IMR-90 (cell line): ENCODE measurements at regions not wholly inside any gene's neighbourhood (a gene's known extent, or its start where the extent isn't known, plus 50 kb on each side); places are given as distances from the start of the nearest gene placed in this dataset.

Source experiments
- ATAC-seq: fragments of 200-7000 bp; cut with Tn5 transposase; 2 replicates; pipeline ENCODE4 v1.9.1; 2020; ENCODE audit warnings: low read depth, mild to moderate bottlenecking, moderate library complexity
- BruUV-seq: library from RNA; stranded (reverse); fragments of 400-500 nt; replicated peaks from 2 replicates; lab custom pipeline; 2021; lab: Mats Ljungman, UMichigan
- CTCF ChIA-PET: fragments of 300-600 bp; formaldehyde crosslinking; extraction: SDS; loops from one replicate; lab custom pipeline; 2021; ENCODE audit warnings: antibody characterized with exemption; lab: Yijun Ruan, JAX
- POLR2A ChIA-PET: fragments of 300-600 bp; sonication (Branson Sonifier 250); formaldehyde crosslinking; loops from one replicate; lab custom pipeline; 2022; ENCODE audit warnings: antibody characterized with exemption; ENCODE audit not compliant: unreplicated experiment; lab: Charles Lee
- DNase-seq: peaks from one replicate; pipeline ENCODE4 v3.0.0; 2013
- H2AFZ ChIP-seq: replicated peaks from 2 replicates; pipeline ENCODE3; 2013; ENCODE audit warnings: low read length, mild to moderate bottlenecking; ENCODE audit not compliant: poor library complexity
- H2AK5ac ChIP-seq: 2 replicates; pipeline ENCODE4 v1.6.1; 2013; ENCODE audit warnings: low read depth, low read length, inconsistent platforms
- H2AK9ac ChIP-seq: replicated peaks from 2 replicates; pipeline ENCODE3; 2013; ENCODE audit warnings: mild to moderate bottlenecking, low read depth, low read length, moderate library complexity; ENCODE audit not compliant: poor library complexity
- H2BK120ac ChIP-seq: 2 replicates; pipeline ENCODE4 v1.6.1; 2013; ENCODE audit warnings: low read depth, low read length, inconsistent platforms
- H2BK15ac ChIP-seq: 3 replicates; pipeline ENCODE4 v1.6.1; 2013; ENCODE audit warnings: low read depth, low read length, inconsistent platforms
- H2BK20ac ChIP-seq: 2 replicates; pipeline ENCODE4 v1.6.1; 2013; ENCODE audit warnings: low read depth, mild to moderate bottlenecking, inconsistent platforms, low read length, moderate library complexity
- H2BK5ac ChIP-seq: 2 replicates; pipeline ENCODE4 v1.6.1; 2013; ENCODE audit warnings: mild to moderate bottlenecking, low read depth, low read length, inconsistent platforms; ENCODE audit not compliant: poor library complexity, severe bottlenecking
- H3K14ac ChIP-seq: replicated peaks from 2 replicates; pipeline ENCODE4 v1.6.1; 2013; ENCODE audit warnings: low read depth, low read length, inconsistent platforms
- H3K18ac ChIP-seq: 2 replicates; pipeline ENCODE4 v1.6.1; 2013; ENCODE audit warnings: low read depth, low read length, control low read depth
- H3K23ac ChIP-seq: 2 replicates; pipeline ENCODE4 v1.6.1; 2013; ENCODE audit warnings: low read depth, low read length, inconsistent platforms
- H3K27ac ChIP-seq: 2 replicates; pipeline ENCODE4 v1.5.1; 2013; ENCODE audit warnings: mild to moderate bottlenecking, control low read depth, low read length; ENCODE audit not compliant: insufficient read depth
- H3K27me3 ChIP-seq: 2 replicates; pipeline ENCODE4 v1.6.1; 2013; ENCODE audit warnings: low read length; ENCODE audit not compliant: control insufficient read depth, insufficient read depth
- H3K36me3 ChIP-seq: 2 replicates; pipeline ENCODE4 v1.6.1; 2013; ENCODE audit warnings: low read length, mixed read lengths; ENCODE audit not compliant: control insufficient read depth, insufficient read depth
- H3K4ac ChIP-seq: 2 replicates; pipeline ENCODE4 v1.6.1; 2013; ENCODE audit warnings: low read depth, low read length, inconsistent platforms
- H3K4me1 ChIP-seq: 2 replicates; pipeline ENCODE4 v1.6.1; 2013; ENCODE audit warnings: low read length, mixed read lengths; ENCODE audit not compliant: control insufficient read depth, insufficient read depth
- H3K4me2 ChIP-seq: 2 replicates; pipeline ENCODE4 v1.6.1; 2013; ENCODE audit warnings: low read depth, mild to moderate bottlenecking, control low read depth, low read length, moderate library complexity
- H3K4me3 ChIP-seq: 2 replicates; pipeline ENCODE4 v1.5.1; 2013; ENCODE audit warnings: low read depth, mild to moderate bottlenecking, control low read depth, low read length, moderate library complexity; ENCODE audit not compliant: insufficient read depth
- H3K56ac ChIP-seq: 2 replicates; pipeline ENCODE4 v1.6.1; 2013; ENCODE audit warnings: low read length, inconsistent platforms; ENCODE audit not compliant: insufficient read depth; ENCODE audit errors: extremely low read depth
- H3K79me1 ChIP-seq, 2 experiments: 2 replicates each; pipeline ENCODE4 v1.6.1; 2013; ENCODE audit warnings: low read length in 2 of 2, inconsistent platforms in 1 of 2, low read depth in 1 of 2
- H3K9ac ChIP-seq: 2 replicates; pipeline ENCODE4 v1.6.1; 2013; ENCODE audit warnings: low read depth, low read length, control low read depth
- H3K9me1 ChIP-seq: 2 replicates; pipeline ENCODE4 v1.6.1; 2013; ENCODE audit warnings: low read length, inconsistent platforms; ENCODE audit not compliant: insufficient read depth
- H3K9me3 ChIP-seq: 2 replicates; pipeline ENCODE4 v1.6.1; 2013; ENCODE audit warnings: low read length; ENCODE audit not compliant: control insufficient read depth, insufficient read depth
- H4K20me1 ChIP-seq: 2 replicates; pipeline ENCODE4 v1.6.1; 2013; ENCODE audit warnings: low read length, inconsistent platforms; ENCODE audit not compliant: insufficient read depth
- H4K5ac ChIP-seq: 2 replicates; pipeline ENCODE4 v1.6.1; 2013; ENCODE audit warnings: mild to moderate bottlenecking, low read depth, low read length, control low read depth
- H4K8ac ChIP-seq, 2 experiments: 2 replicates each; pipeline ENCODE4 v1.6.1; 2013; ENCODE audit warnings: low read depth in 2 of 2, low read length in 2 of 2, control low read depth in 1 of 2, inconsistent platforms in 1 of 2
- H4K91ac ChIP-seq: 2 replicates; pipeline ENCODE4 v1.6.1; 2013; ENCODE audit warnings: low read depth, low read length, inconsistent platforms; ENCODE audit not compliant: insufficient read depth
- CHD1 ChIP-seq: IDR thresholded peaks from 2 replicates; pipeline ENCODE4 v1.6.1; 2012; ENCODE audit warnings: low read depth, low read length, improper control_type of control experiment
- MAFK ChIP-seq: IDR thresholded peaks from 2 replicates; pipeline ENCODE4 v1.6.1; 2012; ENCODE audit warnings: low read depth, low read length, improper control_type of control experiment
- WGBS, 2 experiments: methylation state at CpG; one replicate each; pipeline versions ENCODE4 v1.1.5 to v1.1.7; 2013; ENCODE audit warnings: missing lambda C conversion rate in 2 of 2; ENCODE audit not compliant: insufficient read length in 1 of 2; ENCODE audit errors: extremely low coverage in 2 of 2; 5-methylcytosine and 5-hydroxymethylcytosine counted together
- dilution Hi-C: fragments of 300-500 bp; cut with HindIII; formaldehyde crosslinking; loops from one replicate; pipeline ENCODE4 v1.14.3; 2018; ENCODE audit warnings: low sequenced_read_pairs; ENCODE audit not compliant: unreplicated experiment
- in situ Hi-C: fragments of 300-500 bp; cut with MboI; formaldehyde crosslinking; loops from 3 replicates; pipeline ENCODE4 v1.14.3; 2019; ENCODE audit warnings: low sequenced_read_pairs, inconsistent platforms, mixed read lengths
- intact Hi-C: fragments of 100-400 bp; cut with micrococcal nuclease; formaldehyde crosslinking; loops from 2 replicates; pipeline ENCODE4 v1.10.0; 2022

DNA sequence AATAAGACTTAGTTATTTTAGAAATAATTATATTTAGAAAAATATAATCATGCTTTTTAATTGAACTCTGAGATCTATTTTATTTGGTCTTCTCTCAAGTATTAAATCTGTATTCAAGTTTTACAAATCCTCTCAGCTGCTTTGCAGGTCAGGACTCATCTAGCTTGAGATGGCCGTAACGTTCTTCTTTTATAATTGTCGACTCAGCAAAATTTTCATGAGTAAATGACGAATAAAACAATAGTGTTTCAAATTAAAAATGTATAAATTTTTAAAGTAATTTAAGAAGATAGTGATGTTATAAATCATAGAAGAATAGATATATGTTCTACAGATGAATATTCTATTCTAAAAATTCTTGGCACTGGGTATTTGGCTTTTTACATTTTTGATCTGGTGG is 957.1 kb upstream of the EYS start:
- H2BK15ac ChIP-seq: no peak overlapping the region
- H4K5ac ChIP-seq: no peak overlapping the region
- no peaks in the 10 kb centered on the region for H3K27me3 ChIP-seq
- H4K8ac ChIP-seq: no peak overlapping the region
- H3K79me1 ChIP-seq: no peaks in the 10 kb centered on the region
- H3K27ac ChIP-seq: no peak overlapping the region
- H4K20me1 ChIP-seq: no peaks in the 10 kb centered on the region
- H3K4ac ChIP-seq: no peak overlapping the region
- no peak overlapping the region for H2BK120ac ChIP-seq
- intact Hi-C loops: no loop called here
- H3K9ac ChIP-seq: no peak overlapping the region
- ATAC-seq: no peak
- no peaks in the 10 kb centered on the region for H3K4me1 ChIP-seq
- in situ Hi-C loops: no loop called here
- H3K9me3 ChIP-seq: no peaks in the 10 kb centered on the region
- no peak for TF ChIP-seq CHD1
- peak; percentile 100 for TF ChIP-seq MAFK
- no peaks in the 10 kb centered on the region for H3K9me1 ChIP-seq
- no peaks in the 10 kb centered on the region for H3K36me3 ChIP-seq
- H2BK20ac ChIP-seq: no peak overlapping the region
- H3K23ac ChIP-seq: no peak overlapping the region
- H4K91ac ChIP-seq: no peak overlapping the region
- DNase-seq: no peak
- H2AFZ ChIP-seq: no peak overlapping the region
- no peak overlapping the region for H3K4me3 ChIP-seq
- CTCF ChIA-PET: no interaction called here
- dilution Hi-C loops: no loop called here
- H3K56ac ChIP-seq: no peak overlapping the region
- POLR2A ChIA-PET: no interaction called here
- no peak overlapping the region for H3K4me2 ChIP-seq
- no peak overlapping the region for H2AK5ac ChIP-seq
- no peak overlapping the region for H3K14ac ChIP-seq
- WGBS, 2 experiments: no CpG with 5 or more reads among the region's 4 CpGs
- H2AK9ac ChIP-seq: no peak overlapping the region
- no peak overlapping the region for H2BK5ac ChIP-seq
- BruUV-seq: no TSS peak
- H3K18ac ChIP-seq: no peak overlapping the region
